GM12865 (cell line): ENCODE measurements at regions not wholly inside any gene's neighbourhood (a gene's known extent, or its start where the extent isn't known, plus 50 kb on each side); places are given as distances from the start of the nearest gene placed in this dataset.

ENCODE experiments used
- DNase-seq: peaks from one replicate; pipeline ENCODE4 v3.0.0; 2010; ENCODE audit warnings: low read depth
- H3K4me3 ChIP-seq: 2 replicates; pipeline ENCODE4 v1.5.1; 2011; ENCODE audit warnings: mild to moderate bottlenecking, low read depth, low read length, control low read depth
- CTCF ChIP-seq: IDR thresholded peaks from 2 replicates; pipeline ENCODE4 v1.5.1; 2011; ENCODE audit warnings: low read length, control low read depth, low read depth, inconsistent platforms; ENCODE audit not compliant: insufficient read depth; ENCODE audit errors: missing control alignments

GRCh38 chrX:94400488-94400887 is 726.5 kb downstream of the FAM133A start:
- TF ChIP-seq CTCF = no peak
- DNase-seq = peak; percentile 63

GRCh38 chrX:94401426-94401825 is 727.4 kb downstream of the FAM133A start:
- no peak for TF ChIP-seq CTCF
- no peak for DNase-seq
- no peak overlapping the region for H3K4me3 ChIP-seq

More at GRCh38 chrX:94400488-94400887, 726.5 kb downstream of the FAM133A start:
- no peak overlapping the region for H3K4me3 ChIP-seq

DNA sequence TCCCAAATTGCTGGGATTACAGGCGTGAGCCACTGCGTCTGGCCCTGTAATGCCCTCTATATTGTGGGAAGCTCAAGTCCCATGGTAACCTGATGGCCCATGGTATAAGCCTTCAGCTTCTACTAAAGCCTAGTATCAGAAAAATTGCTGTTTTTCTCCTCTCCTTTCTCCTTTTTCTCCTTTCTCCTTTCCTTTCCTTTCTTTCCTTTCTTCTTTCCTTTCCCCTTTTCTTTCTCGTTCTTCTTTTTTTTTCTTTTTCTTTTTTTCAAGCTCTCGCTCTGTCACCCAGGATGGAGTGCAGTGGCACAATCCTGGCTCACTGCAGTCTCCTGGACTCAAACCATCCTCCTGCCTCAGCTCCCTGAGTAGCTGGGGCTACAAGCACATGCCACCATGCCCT is 740.7 kb downstream of the FAM133A start:
- no peak for TF ChIP-seq CTCF
- no peak for DNase-seq
- H3K4me3 ChIP-seq = no peak overlapping the region

- no peak for DNase-seq
- no peak overlapping the region for H3K4me3 ChIP-seq
- TF ChIP-seq CTCF = no peak
These were observed 744.1 kb downstream of the FAM133A start for GRCh38 chrX:94418065-94418464.

DNA sequence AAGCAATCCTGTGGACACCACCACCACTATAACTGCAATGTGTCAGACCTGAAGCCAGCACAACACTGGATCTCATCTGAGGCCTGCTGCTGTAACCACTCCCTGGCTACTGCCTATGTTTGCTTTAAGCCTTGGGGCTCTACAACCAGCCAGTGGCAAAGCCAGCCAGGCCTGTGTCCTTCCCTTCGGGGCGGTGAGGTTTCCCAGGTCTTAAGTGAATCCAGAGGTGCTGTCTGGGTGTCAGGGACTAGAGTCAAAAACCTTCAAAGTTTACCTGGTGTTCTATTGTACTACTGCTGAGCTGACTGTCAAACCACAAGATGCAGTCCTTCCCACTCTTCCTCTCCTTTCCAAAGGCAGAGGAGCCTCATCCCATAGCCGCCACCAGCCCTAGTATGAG is 750.5 kb downstream of the FAM133A start:
- no peak for TF ChIP-seq CTCF
- no peak for DNase-seq
- no peak overlapping the region for H3K4me3 ChIP-seq

GRCh38 chrX:94430091-94430490 is 756.1 kb downstream of the FAM133A start:
- TF ChIP-seq CTCF = no peak
- DNase-seq = no peak
- no peak overlapping the region for H3K4me3 ChIP-seq

- H3K4me3 ChIP-seq = no peak overlapping the region
- DNase-seq = no peak
- TF ChIP-seq CTCF = no peak
These were observed 761.8 kb downstream of the FAM133A start for GRCh38 chrX:94435799-94436198.
